SK-N-SH (cell line): ENCODE measurements at regions not wholly inside any gene's neighbourhood (a gene's known extent, or its start where the extent isn't known, plus 50 kb on each side); places are given as distances from the start of the nearest gene placed in this dataset.

Experiments
- CTCF ChIA-PET: fragments of 300-600, 350-600 bp; formaldehyde crosslinking; extraction: SDS; loops from one replicate; lab custom pipeline; 2021; lab: Yijun Ruan, JAX
- POLR2A ChIA-PET: fragments of 350-600 bp; sonication (Branson Sonifier 250); formaldehyde crosslinking; extraction: SDS; loops from one replicate; lab custom pipeline; 2020; ENCODE audit warnings: antibody characterized with exemption, inconsistent platforms; lab: Yijun Ruan, JAX
- DNase-seq: peaks from one replicate; pipeline ENCODE4 v3.0.0; 2012
- H2AFZ ChIP-seq: fragments of 200-600 bp; sonication (generic); 2 replicates; pipeline ENCODE4 v1.8.1; 2016; ENCODE audit warnings: antibody characterized with exemption, mild to moderate bottlenecking, low read depth
- H3F3A ChIP-seq: fragments of 200-600 bp; sonication (generic); replicated peaks from 2 replicates; pipeline ENCODE3; 2016; ENCODE audit warnings: antibody characterized with exemption, mild to moderate bottlenecking; ENCODE audit not compliant: insufficient read depth
- H3K27ac ChIP-seq, 2 experiments: fragments of 200-500 bp in 1 of 2; fragments of 200-600 bp in 1 of 2; sonication (Bioruptor generic) in 1 of 2; sonication (generic), shearing (Covaris generic) in 1 of 2; 2 replicates each; pipeline versions ENCODE4 v1.5.1 to v1.6.1; 2014 to 2016; ENCODE audit warnings: low read depth in 2 of 2, inconsistent platforms in 1 of 2, low read length in 1 of 2, mild to moderate bottlenecking in 1 of 2, mixed read lengths in 1 of 2
- H3K27me3 ChIP-seq: fragments of 200-600 bp; sonication (generic), shearing (Covaris generic); 2 replicates; pipeline ENCODE4 v1.6.1; 2016; ENCODE audit warnings: mixed run types; ENCODE audit not compliant: insufficient read depth
- H3K36me3 ChIP-seq, 2 experiments: fragments of 200-500 bp in 1 of 2; fragments of 200-600 bp in 1 of 2; sonication (Bioruptor generic) in 1 of 2; sonication (generic) in 1 of 2; replicated peaks in 1 of 2; 2 replicates each; pipeline versions ENCODE3 to v1.5.1; 2014 to 2016; ENCODE audit warnings: low read length in 1 of 2, mild to moderate bottlenecking in 1 of 2; ENCODE audit not compliant: insufficient read depth in 2 of 2, control insufficient read depth in 1 of 2
- H3K4me1 ChIP-seq, 2 experiments: fragments of 200-500 bp in 1 of 2; fragments of 200-600 bp in 1 of 2; sonication (Bioruptor generic) in 1 of 2; sonication (generic), shearing (Covaris generic) in 1 of 2; 2 replicates each; pipeline versions ENCODE4 v1.5.1 to v1.6.1; 2014 to 2016; ENCODE audit warnings: low read depth in 1 of 2, low read length in 1 of 2, mixed run types in 1 of 2; ENCODE audit not compliant: insufficient read depth in 2 of 2, control insufficient read depth in 1 of 2
- H3K4me2 ChIP-seq: fragments of 200-600 bp; sonication (generic), shearing (Covaris generic); 2 replicates; pipeline ENCODE4 v1.6.1; 2017; ENCODE audit warnings: mixed run types
- H3K4me3 ChIP-seq, 2 experiments: fragments of 200-500 bp in 1 of 2; fragments of 200-600 bp in 1 of 2; sonication (Bioruptor generic) in 1 of 2; sonication (generic), shearing (Covaris generic) in 1 of 2; 2 replicates each; pipeline versions ENCODE4 v1.5.1 to v1.8.1; 2014 to 2016; ENCODE audit warnings: low read depth in 2 of 2, inconsistent platforms in 1 of 2, low read length in 1 of 2, mild to moderate bottlenecking in 1 of 2, mixed read lengths in 1 of 2, moderate library complexity in 1 of 2
- H3K79me2 ChIP-seq: fragments of 200-600 bp; sonication (generic); 2 replicates; pipeline ENCODE4 v1.8.1; 2017; ENCODE audit warnings: mild to moderate bottlenecking; ENCODE audit not compliant: insufficient read depth
- H3K9ac ChIP-seq: fragments of 200-600 bp; sonication (generic); 2 replicates; pipeline ENCODE4 v1.6.1; 2017; ENCODE audit warnings: mixed run types
- H3K9me2 ChIP-seq: fragments of 200-600 bp; sonication (generic); 2 replicates; pipeline ENCODE4 v1.6.1; 2017; ENCODE audit warnings: mixed run types
- H3K9me3 ChIP-seq: fragments of 200-600 bp; sonication (generic); 2 replicates; pipeline ENCODE4 v1.6.1; 2017; ENCODE audit warnings: mixed run types, mild to moderate bottlenecking, moderate library complexity
- H4K20me1 ChIP-seq: fragments of 200-600 bp; sonication (generic); 2 replicates; pipeline ENCODE4 v1.6.1; 2017; ENCODE audit warnings: mild to moderate bottlenecking, mixed run types; ENCODE audit not compliant: insufficient read depth
- CHD2 ChIP-seq: fragments of 150-350 bp; IDR thresholded peaks from 2 replicates; pipeline ENCODE4 v1.6.1; 2018; ENCODE audit warnings: low read length; ENCODE audit not compliant: partially characterized antibody
- CTCF ChIP-seq: fragments of 200-600 bp; sonication (generic); IDR thresholded peaks from 2 replicates; pipeline ENCODE4 v1.6.1; 2017; ENCODE audit warnings: antibody characterized with exemption, mild to moderate bottlenecking, moderate library complexity
- EP300 ChIP-seq, 2 experiments: IDR thresholded peaks; 2 replicates each; pipeline versions ENCODE4 v1.4.0 to v1.6.1; 2012; ENCODE audit warnings: borderline replicate concordance in 1 of 2, low read depth in 1 of 2, low read length in 1 of 2
- EZH2phosphoT487 ChIP-seq: fragments of 200-600 bp; sonication (generic); IDR thresholded peaks from 2 replicates; pipeline ENCODE4 v1.6.1; 2017; ENCODE audit warnings: low read depth, mixed run types, mild to moderate bottlenecking, antibody characterized with exemption, moderate library complexity, borderline replicate concordance
- GATA2 ChIP-seq: sonication (generic); formaldehyde crosslinking; IDR thresholded peaks from 2 replicates; pipeline ENCODE4 v1.5.0; 2020; ENCODE audit warnings: mild to moderate bottlenecking, missing genetic modification reagents
- MAX ChIP-seq: IDR thresholded peaks from 2 replicates; pipeline ENCODE4 v1.4.0; 2012; ENCODE audit warnings: low read depth
- MXI1 ChIP-seq: IDR thresholded peaks from 2 replicates; pipeline ENCODE4 v1.6.1; 2012; ENCODE audit warnings: mild to moderate bottlenecking, low read depth, low read length, improper control_type of control experiment
- NRF1 ChIP-seq: IDR thresholded peaks from 2 replicates; pipeline ENCODE4 v1.6.1; 2012; ENCODE audit warnings: low read depth, mild to moderate bottlenecking, low read length
- REST ChIP-seq: IDR thresholded peaks from 2 replicates; pipeline ENCODE4 v1.6.1; 2012; ENCODE audit warnings: mild to moderate bottlenecking, low read depth, low read length, moderate library complexity
- RFX5 ChIP-seq: IDR thresholded peaks from 2 replicates; pipeline ENCODE4 v1.6.1; 2012; ENCODE audit warnings: mild to moderate bottlenecking, improper control_type of control experiment, low read length
- RXRA ChIP-seq: IDR thresholded peaks from 2 replicates; pipeline ENCODE4 v1.4.0; 2012; ENCODE audit warnings: low read depth, mild to moderate bottlenecking, borderline replicate concordance
- TCF12 ChIP-seq: IDR thresholded peaks from 2 replicates; pipeline ENCODE4 v1.4.0; 2012
- TEAD4 ChIP-seq: IDR thresholded peaks from 2 replicates; pipeline ENCODE4 v1.4.0; 2012; ENCODE audit warnings: mild to moderate bottlenecking, borderline replicate concordance; ENCODE audit not compliant: insufficient read depth
- USF1 ChIP-seq: IDR thresholded peaks from 2 replicates; pipeline ENCODE4 v1.4.0; 2012; ENCODE audit warnings: low read depth, borderline replicate concordance
- WGBS: methylation state at CpG from one replicate; pipeline ENCODE4 v1.1.6; 2017; ENCODE audit warnings: low lambda C conversion rate; 5-methylcytosine and 5-hydroxymethylcytosine counted together

GRCh38 chr5:102625928-102626327 lies 127.1 kb upstream of the SLCO6A1 start:
- POLR2A ChIA-PET, result no interaction called here

More at GRCh38 chr5:102625928-102626327, 127.1 kb upstream of the SLCO6A1 start:
- H3K36me3 ChIP-seq, result no peaks in the 10 kb centered on the region
- H3K27me3 ChIP-seq, result no peaks in the 10 kb centered on the region
- no peak overlapping the region; a peak in 2 of 4 replicates for H3K27ac ChIP-seq
- H3F3A ChIP-seq, result peaks cover 21% of the 10 kb centered on the region
- H3K79me2 ChIP-seq, result no peaks in the 10 kb centered on the region
- H3K4me3 ChIP-seq, result no peak overlapping the region
- H3K9me2 ChIP-seq, result no peaks in the 10 kb centered on the region
- no peak overlapping the region for H3K9ac ChIP-seq
- no peak overlapping the region for H2AFZ ChIP-seq
- DNase-seq, result no peak
- H3K9me3 ChIP-seq, result no peaks in the 10 kb centered on the region
- CTCF ChIA-PET, result interaction anchor here (1.5 kb wide), 1 partner anchor 42 kb away, joined by 3 read pairs; no protein-coding TSS in a partner anchor
- 90% methylated on average over 3 of the region's 3 CpGs for WGBS
- peaks cover 29 to 35% of the 10 kb centered on the region in 2 experiments for H3K4me1 ChIP-seq
- H3K4me2 ChIP-seq, result no peak overlapping the region
- H4K20me1 ChIP-seq, result no peaks in the 10 kb centered on the region
- no peak for TF ChIP-seq NRF1
- TF ChIP-seq CHD2, result no peak
- no peak for TF ChIP-seq CTCF
- no peak for TF ChIP-seq EP300 (IDR thresholded peaks at IDR 0.05; ENCODE audit: borderline replicate concordance in 1 of 2, low read depth in 1 of 2, low read length in 1 of 2)
- TF ChIP-seq GATA2 (CRISPR knock-in tag), result no peak
- TF ChIP-seq REST, result no peak
- no peak for TF ChIP-seq USF1
- TF ChIP-seq TCF12, result no peak
- TF ChIP-seq MAX, result no peak
- no peak for TF ChIP-seq EZH2phosphoT487
- no peak for TF ChIP-seq RFX5
- TF ChIP-seq MXI1, result no peak
- TF ChIP-seq RXRA, result no peak
- TF ChIP-seq TEAD4, result no peak
